ENCODE measurements at regions not wholly inside any gene's neighbourhood (a gene's known extent, or its start where the extent isn't known, plus 50 kb on each side); places are given as distances from the start of the nearest gene placed in this dataset.

- TF ChIP-seq CTCF (IDR thresholded peaks at IDR 0.05; ENCODE audit: low read depth, low read length), result no peak
- H3K4me3 ChIP-seq (replicated peaks in 1 of 2; ENCODE audit: low read depth in 2 of 2, low read length in 2 of 2), result no peak overlapping the region
- no peak for DNase-seq (ENCODE audit: low read depth in 2 of 2)
Measured at GRCh38 chr12:105453316-105453715, 122.8 kb downstream of the C12orf75 start.

- no peak for DNase-seq (ENCODE audit: low read depth in 2 of 2)
- no peak overlapping the region for H3K4me3 ChIP-seq (replicated peaks in 1 of 2; ENCODE audit: low read depth in 2 of 2, low read length in 2 of 2)
- TF ChIP-seq CTCF (IDR thresholded peaks at IDR 0.05; ENCODE audit: low read depth, low read length), result no peak
Measured at GRCh38 chr12:105454688-105455087, 124.2 kb downstream of the C12orf75 start.

GRCh38 chr12:105455261-105455660 lies 124.8 kb downstream of the C12orf75 start:
- no peak overlapping the region for H3K4me3 ChIP-seq (replicated peaks in 1 of 2; ENCODE audit: low read depth in 2 of 2, low read length in 2 of 2)
- no peak for DNase-seq (ENCODE audit: low read depth in 2 of 2)
- TF ChIP-seq CTCF (IDR thresholded peaks at IDR 0.05; ENCODE audit: low read depth, low read length), result no peak

- no peak for TF ChIP-seq CTCF (IDR thresholded peaks at IDR 0.05; ENCODE audit: low read depth, low read length)
- H3K4me3 ChIP-seq (replicated peaks in 1 of 2; ENCODE audit: low read depth in 2 of 2, low read length in 2 of 2), result no peak overlapping the region
- DNase-seq (ENCODE audit: low read depth in 2 of 2), result peak in 1 of 2 donors; percentile 37
Measured at GRCh38 chr12:105457026-105457425, 126.5 kb downstream of the C12orf75 start.

DNA sequence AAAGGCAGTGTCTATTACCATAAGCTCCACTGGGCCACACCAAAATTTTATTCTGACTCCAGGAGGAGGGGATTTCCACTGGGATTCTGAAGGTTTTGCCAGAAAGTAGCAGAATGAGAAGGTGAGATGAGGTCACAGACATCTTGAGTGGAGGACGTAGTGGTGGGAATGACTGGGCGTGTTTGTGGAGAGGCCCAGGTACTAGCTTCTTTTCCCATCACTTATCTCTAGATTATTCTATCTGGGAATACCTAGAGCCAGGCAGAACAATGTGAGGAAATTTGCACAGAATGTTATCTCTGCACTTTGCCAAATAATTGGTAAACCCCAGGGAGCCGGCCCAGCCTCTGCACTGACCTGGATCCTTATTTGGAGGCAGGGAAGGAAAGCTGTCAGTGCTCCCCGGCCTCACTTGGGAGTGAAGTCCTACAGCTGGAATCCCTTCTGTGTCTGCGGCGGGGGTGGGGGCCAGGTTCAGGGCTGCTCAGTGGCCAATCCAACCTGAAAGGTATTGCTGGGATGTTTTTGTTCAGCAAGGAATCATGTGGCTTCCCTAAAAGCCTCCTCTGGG lies 129.4 kb downstream of the C12orf75 start:
- no peak for TF ChIP-seq CTCF (IDR thresholded peaks at IDR 0.05; ENCODE audit: low read depth, low read length)
- peak; percentile 36 to 46 for DNase-seq (ENCODE audit: low read depth in 2 of 2)
- H3K4me3 ChIP-seq (replicated peaks in 1 of 2; ENCODE audit: low read depth in 2 of 2, low read length in 2 of 2), result no peak overlapping the region

- peak in 1 of 2 donors; percentile 46 for DNase-seq (ENCODE audit: low read depth in 2 of 2)
- no peak overlapping the region for H3K4me3 ChIP-seq (replicated peaks in 1 of 2; ENCODE audit: low read depth in 2 of 2, low read length in 2 of 2)
- TF ChIP-seq CTCF (IDR thresholded peaks at IDR 0.05; ENCODE audit: low read depth, low read length), result no peak
Measured at GRCh38 chr12:105461271-105461943, 130.9 kb downstream of the C12orf75 start.
